ENCODE measurements at regions not wholly inside any gene's neighbourhood (a gene's known extent, or its start where the extent isn't known, plus 50 kb on each side); places are given as distances from the start of the nearest gene placed in this dataset.

- DNase-seq (peak; percentile 79), ATAC-seq (peak; percentile 42)
- Histone ChIP-seq H3K9me3 (ENCODE audit: low read length) (no peaks in the 10 kb centered on the region), H3K4me3 (ENCODE audit: low read length) (no peak overlapping the region), H3K79me2 (ENCODE audit: low read length) (no peaks in the 10 kb centered on the region), H3K36me3 (ENCODE audit: low read depth, low read length) (no peaks in the 10 kb centered on the region), H3K9ac (ENCODE audit: low read length) (no peak overlapping the region), H3K9me2 (replicated peaks; ENCODE audit: low read length) (no peaks in the 10 kb centered on the region), H2AFZ (ENCODE audit: low read length) (no peak overlapping the region), H3K27ac (ENCODE audit: low read length) (peak overlapping the region; percentile 88), H4K20me1 (ENCODE audit: low read length) (no peaks in the 10 kb centered on the region), H3F3A (ENCODE audit: low read length, unreplicated experiment) (peaks cover 8% of the 10 kb centered on the region), H3K4me2 (ENCODE audit: low read length) (peak overlapping the region; percentile 33), H3K27me3 (ENCODE audit: low read length) (no peaks in the 10 kb centered on the region), H3K4me1 (ENCODE audit: insufficient read depth, low read length) (peaks cover 21% of the 10 kb centered on the region)
- intact Hi-C loops (cut with micrococcal nuclease) = no loop called here
- POLR2A ChIA-PET (ENCODE audit: unreplicated experiment) = no interaction called here
- TF ChIP-seq EZH2 (IDR thresholded peaks at IDR 0.05; ENCODE audit: low read length, unreplicated experiment) = no peak
- TF ChIP-seq, protein P1, sequence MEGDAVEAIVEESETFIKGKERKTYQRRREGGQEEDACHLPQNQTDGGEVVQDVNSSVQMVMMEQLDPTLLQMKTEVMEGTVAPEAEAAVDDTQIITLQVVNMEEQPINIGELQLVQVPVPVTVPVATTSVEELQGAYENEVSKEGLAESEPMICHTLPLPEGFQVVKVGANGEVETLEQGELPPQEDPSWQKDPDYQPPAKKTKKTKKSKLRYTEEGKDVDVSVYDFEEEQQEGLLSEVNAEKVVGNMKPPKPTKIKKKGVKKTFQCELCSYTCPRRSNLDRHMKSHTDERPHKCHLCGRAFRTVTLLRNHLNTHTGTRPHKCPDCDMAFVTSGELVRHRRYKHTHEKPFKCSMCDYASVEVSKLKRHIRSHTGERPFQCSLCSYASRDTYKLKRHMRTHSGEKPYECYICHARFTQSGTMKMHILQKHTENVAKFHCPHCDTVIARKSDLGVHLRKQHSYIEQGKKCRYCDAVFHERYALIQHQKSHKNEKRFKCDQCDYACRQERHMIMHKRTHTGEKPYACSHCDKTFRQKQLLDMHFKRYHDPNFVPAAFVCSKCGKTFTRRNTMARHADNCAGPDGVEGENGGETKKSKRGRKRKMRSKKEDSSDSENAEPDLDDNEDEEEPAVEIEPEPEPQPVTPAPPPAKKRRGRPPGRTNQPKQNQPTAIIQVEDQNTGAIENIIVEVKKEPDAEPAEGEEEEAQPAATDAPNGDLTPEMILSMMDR (conservative IDR thresholded peaks at IDR 0.05; ENCODE audit: low read depth, low read length) = no peak
- no peak for TF ChIP-seq EZH2phosphoT487 (IDR thresholded peaks at IDR 0.05; ENCODE audit: borderline replicate concordance, low read length)
- BruUV-seq (replicated peaks) = no TSS peak
- CTCF ChIA-PET = no interaction called here
Observed at GRCh38 chr6:137764464-137764863, 102.6 kb upstream of the TNFAIP3 start.

- H3K79me2 ChIP-seq (ENCODE audit: low read length) = no peaks in the 10 kb centered on the region
- H3K9me2 ChIP-seq (replicated peaks; ENCODE audit: low read length) = no peaks in the 10 kb centered on the region
- intact Hi-C loops (cut with micrococcal nuclease) = no loop called here
- H3K4me3 ChIP-seq (ENCODE audit: low read length) = no peak overlapping the region
- H3K4me1 ChIP-seq (ENCODE audit: insufficient read depth, low read length) = peaks cover 21% of the 10 kb centered on the region
- no peak overlapping the region for H3K9ac ChIP-seq (ENCODE audit: low read length)
- ATAC-seq = no peak
- no peaks in the 10 kb centered on the region for H3K27me3 ChIP-seq (ENCODE audit: low read length)
- ChIA-PET CTCF (no interaction called here), POLR2A (ENCODE audit: unreplicated experiment) (no interaction called here)
- no peak overlapping the region for H2AFZ ChIP-seq (ENCODE audit: low read length)
- peak overlapping the region; percentile 88 for H3K27ac ChIP-seq (ENCODE audit: low read length)
- BruUV-seq (replicated peaks) = no TSS peak
- H3K4me2 ChIP-seq (ENCODE audit: low read length) = peak overlapping the region; percentile 33
- DNase-seq = peak; percentile 57
- H3K9me3 ChIP-seq (ENCODE audit: low read length) = no peaks in the 10 kb centered on the region
- H3K36me3 ChIP-seq (ENCODE audit: low read depth, low read length) = no peaks in the 10 kb centered on the region
- H3F3A ChIP-seq (ENCODE audit: low read length, unreplicated experiment) = peaks cover 8% of the 10 kb centered on the region
- TF ChIP-seq EZH2 (IDR thresholded peaks at IDR 0.05; ENCODE audit: low read length, unreplicated experiment) = no peak
- TF ChIP-seq, protein P1 (conservative IDR thresholded peaks at IDR 0.05; ENCODE audit: low read depth, low read length) = no peak
- no peak for TF ChIP-seq EZH2phosphoT487 (IDR thresholded peaks at IDR 0.05; ENCODE audit: borderline replicate concordance, low read length)
- no peaks in the 10 kb centered on the region for H4K20me1 ChIP-seq (ENCODE audit: low read length)
Observed at GRCh38 chr6:137765059-137765458, 102.0 kb upstream of the TNFAIP3 start.

DNA sequence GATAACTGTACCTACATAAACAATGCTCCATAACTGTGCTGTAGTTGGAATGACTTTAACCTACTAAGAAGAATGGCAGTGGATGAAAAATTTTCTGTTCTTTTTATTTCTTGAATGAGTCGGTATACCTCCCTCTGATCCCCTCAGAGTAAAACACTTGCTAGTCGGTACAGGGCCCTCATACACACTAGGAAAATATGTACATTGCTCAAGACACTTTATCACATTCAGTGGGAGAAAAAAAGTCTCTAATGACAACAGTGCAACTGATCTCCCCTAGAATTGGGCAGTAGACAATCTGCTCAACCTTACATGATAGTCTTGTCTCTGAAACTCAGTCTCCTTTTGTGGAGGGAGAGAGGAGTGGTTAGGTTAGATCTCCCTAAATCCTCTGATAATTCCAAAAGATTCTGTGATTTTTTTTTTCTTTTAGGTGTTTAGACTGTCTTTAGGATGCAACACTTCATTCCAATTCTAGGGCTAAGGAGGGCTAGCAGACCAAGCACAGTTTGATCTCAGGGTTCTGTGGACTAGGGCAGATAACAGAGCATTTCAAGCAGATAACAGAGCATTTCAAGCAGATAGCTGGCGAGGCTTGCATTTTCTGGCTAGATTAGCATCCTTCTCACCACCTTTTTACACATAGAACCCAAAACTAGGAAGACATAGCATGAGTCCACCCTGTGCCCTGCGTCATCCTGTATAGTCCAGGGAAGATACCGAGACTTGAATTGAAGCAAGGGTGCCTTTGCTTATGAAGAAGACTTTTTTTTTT lies 100.3 kb upstream of the TNFAIP3 start:
- no TSS peak for BruUV-seq (replicated peaks)
- no peaks in the 10 kb centered on the region for H3K9me2 ChIP-seq (replicated peaks; ENCODE audit: low read length)
- ChIA-PET CTCF (no interaction called here), POLR2A (ENCODE audit: unreplicated experiment) (no interaction called here)
- H3K4me3 ChIP-seq (ENCODE audit: low read length) = no peak overlapping the region
- no peak overlapping the region for H2AFZ ChIP-seq (ENCODE audit: low read length)
- peaks cover 8% of the 10 kb centered on the region for H3F3A ChIP-seq (ENCODE audit: low read length, unreplicated experiment)
- DNase-seq (no peak), ATAC-seq (no peak)
- H3K27me3 ChIP-seq (ENCODE audit: low read length) = no peaks in the 10 kb centered on the region
- H3K9ac ChIP-seq (ENCODE audit: low read length) = no peak overlapping the region
- no peaks in the 10 kb centered on the region for H3K79me2 ChIP-seq (ENCODE audit: low read length)
- H4K20me1 ChIP-seq (ENCODE audit: low read length) = no peaks in the 10 kb centered on the region
- TF ChIP-seq, protein P1 (conservative IDR thresholded peaks at IDR 0.05; ENCODE audit: low read depth, low read length) = no peak
- TF ChIP-seq EZH2 (IDR thresholded peaks at IDR 0.05; ENCODE audit: low read length, unreplicated experiment) (no peak), EZH2phosphoT487 (IDR thresholded peaks at IDR 0.05; ENCODE audit: borderline replicate concordance, low read length) (no peak)
- intact Hi-C loops (cut with micrococcal nuclease) = no loop called here
- H3K4me2 ChIP-seq (ENCODE audit: low read length) = no peak overlapping the region
- H3K4me1 ChIP-seq (ENCODE audit: insufficient read depth, low read length) = peaks cover 21% of the 10 kb centered on the region
- no peaks in the 10 kb centered on the region for H3K36me3 ChIP-seq (ENCODE audit: low read depth, low read length)
- H3K9me3 ChIP-seq (ENCODE audit: low read length) = no peaks in the 10 kb centered on the region
- H3K27ac ChIP-seq (ENCODE audit: low read length) = no peak overlapping the region

Data from PC-3 (cell line).